Activated CD8-positive, alpha-beta memory T cell treated with anti-CD3 and anti-CD28 coated beads for 48 hours (primary cell): ENCODE measurements at regions not wholly inside any gene's neighbourhood (a gene's known extent, or its start where the extent isn't known, plus 50 kb on each side); places are given as distances from the start of the nearest gene placed in this dataset.

Experiments
- DNase-seq, 3 experiments: peaks; one replicate each; pipeline ENCODE4 v3.0.0-alpha.2; 2020; ENCODE audit warnings: low read depth in 2 of 3, low spot score in 2 of 3

DNA sequence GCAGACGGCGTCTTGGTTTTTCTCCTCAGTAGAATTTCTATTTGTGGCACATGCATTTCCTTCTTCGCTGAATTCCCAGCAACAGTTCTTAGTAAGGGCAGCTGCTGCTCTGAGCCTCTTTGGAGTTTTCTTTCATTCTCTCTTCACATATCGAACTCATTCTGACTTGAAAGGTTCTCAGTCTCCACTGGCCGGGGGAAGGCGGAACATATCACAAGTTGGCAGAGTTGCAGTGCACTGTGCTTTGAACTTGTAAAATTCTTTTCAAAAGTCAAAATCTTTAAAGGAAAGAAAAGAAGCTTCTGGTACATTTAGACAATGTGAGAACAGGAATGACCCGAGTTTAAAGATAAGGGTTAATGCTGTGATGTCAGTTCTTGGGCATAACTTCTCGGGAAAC lies 286.1 kb upstream of the MAP3K7 start:
- no peak for DNase-seq

DNA sequence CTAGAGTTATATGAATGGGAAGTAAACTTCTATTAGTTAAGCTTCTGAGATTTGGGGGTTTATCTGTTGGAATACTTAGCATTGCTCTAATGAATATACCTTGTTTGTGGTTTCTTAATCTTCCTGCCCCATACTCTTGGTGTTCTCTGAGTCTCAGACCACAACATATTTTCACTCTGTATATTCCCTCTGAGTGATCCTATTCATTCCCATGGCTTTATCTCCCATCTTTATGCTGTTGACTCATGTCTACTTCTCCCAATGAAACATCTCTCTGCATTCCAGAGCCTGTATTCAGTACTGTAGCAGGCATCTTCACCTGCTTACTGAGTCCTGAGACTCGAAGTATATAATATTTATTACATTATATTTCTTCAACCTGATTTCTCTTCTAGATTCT lies 283.7 kb upstream of the MAP3K7 start:
- DNase-seq = no peak

DNA sequence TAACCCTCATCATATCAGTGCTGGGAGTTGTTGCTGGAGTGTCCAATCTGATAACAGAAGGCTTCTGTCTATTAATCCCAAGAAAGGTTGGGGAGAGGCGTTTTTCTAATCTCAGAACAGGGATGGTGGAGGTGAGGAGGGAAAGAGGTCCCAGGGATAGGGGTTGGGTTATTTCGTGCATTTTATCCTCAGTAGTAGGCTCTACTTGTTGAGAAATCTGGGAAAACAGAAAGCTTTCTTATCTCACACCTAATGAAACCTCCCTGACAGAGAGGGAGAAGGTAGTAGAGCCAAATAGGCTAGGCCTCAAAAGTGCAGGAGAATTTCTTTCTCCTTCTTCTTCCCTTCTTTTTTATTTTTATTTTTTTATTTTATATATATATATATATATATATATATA lies 281.8 kb upstream of the MAP3K7 start:
- no peak for DNase-seq

DNA sequence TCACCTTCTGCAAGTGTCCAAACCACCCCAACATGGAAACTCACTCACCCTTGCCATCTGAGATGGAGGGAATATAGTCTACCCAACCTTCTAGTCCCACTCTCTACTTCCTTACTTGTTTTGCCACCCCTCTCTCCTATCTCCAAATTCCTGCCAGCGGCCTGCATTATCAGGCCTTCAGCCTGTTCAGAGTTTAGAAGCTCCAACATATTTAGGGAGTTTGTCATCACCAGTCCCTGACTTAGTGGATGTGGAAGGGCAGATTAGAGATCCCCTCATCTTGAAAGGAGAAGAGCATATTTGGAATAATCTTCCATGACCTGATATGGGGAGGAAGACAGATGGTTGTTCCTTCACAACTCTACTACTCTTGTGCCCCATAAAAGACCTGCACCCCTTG lies 281.4 kb upstream of the MAP3K7 start:
- DNase-seq = no peak

DNA sequence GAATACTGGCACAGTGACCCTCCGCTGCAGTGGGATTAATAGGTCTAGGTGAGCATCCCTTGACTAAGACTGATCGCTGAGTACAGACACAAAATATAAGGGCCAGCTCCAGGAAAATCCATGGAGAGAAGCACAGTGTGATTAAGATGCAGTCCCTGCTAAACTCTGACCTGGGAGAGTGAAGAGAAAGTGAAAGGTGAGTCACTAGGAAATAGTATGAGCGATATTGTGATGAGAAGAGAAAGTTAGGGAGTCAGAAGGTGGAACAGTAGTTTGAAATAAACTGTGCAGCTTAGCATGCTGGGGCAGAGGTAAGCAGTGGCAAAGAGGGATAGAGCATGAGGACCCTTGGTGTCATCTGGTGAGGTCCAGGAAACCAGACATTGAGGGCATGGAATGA lies 278.6 kb upstream of the MAP3K7 start:
- DNase-seq = no peak

DNA sequence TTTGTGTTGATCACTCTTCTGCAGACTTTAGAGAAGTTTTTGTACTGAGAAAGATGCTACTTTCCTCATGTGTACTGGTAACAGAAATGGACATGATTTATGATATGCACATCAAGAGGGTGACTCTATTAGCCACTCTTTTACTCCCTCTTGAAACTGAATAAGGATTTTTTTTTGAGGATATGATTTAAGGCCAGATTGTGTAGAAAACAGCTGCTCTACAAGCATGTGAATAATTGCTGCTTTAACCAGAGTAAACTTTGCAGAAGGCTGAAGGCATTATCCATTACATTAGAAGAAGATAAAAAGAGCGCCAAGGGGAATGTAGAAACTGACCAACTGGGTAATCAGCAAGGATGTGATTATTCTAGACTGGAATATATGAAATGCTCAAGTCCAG lies 276.2 kb upstream of the MAP3K7 start:
- DNase-seq = no peak

DNA sequence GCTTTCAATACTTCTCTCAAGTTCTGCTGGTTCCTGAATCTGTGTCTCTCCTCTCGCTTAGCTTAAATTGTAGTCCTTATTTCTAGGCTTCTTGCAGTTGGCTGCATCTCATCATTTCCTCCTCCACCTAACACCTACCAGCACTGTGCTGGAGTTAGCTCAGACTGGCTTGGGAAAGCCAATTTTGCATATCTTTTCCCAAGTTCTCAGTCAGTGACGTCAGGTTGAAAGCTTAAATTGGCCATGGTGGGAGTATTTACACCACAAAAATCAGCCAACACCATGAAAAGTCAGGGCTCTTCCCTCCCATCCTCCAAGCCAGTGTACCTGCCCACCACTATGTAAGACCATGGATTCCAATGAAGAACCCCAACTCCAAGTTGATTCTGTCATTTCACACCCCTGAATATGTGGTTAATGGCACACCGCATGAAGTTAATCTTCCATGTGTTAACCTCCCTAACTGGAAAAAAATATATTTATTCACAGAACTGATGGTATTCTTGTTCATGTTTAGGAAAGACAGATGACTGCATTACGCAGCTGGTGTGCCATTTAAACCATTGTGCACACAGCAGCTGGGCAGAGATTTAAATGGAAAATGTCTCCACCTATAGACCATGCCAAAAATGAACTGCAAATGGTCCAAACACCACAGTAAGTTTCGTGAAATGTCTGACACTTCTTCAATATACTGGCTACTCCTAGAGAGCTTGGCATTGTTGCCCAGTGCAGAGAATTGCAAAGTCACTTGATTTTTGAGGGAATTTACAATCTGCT lies 274.1 kb upstream of the MAP3K7 start:
- DNase-seq = no peak

DNA sequence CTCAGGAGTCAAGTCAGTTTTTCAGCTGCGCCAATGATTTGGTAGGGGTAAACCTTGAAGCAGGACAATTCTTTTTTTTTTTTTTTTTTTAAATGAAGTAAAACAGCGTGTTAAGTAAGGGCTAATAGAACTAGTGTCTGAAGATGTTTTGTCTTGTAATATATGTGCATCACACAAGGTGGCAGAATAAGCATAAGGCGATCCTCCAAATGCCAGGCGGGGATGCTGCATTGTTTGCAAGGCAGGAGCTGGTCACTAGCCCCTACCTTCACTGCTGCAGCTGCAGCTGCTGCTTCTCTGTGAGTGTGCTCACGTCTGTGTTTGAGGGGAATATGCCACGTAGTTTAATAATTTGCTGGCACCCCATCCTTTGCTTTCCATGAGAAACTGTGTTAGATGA lies 272.7 kb upstream of the MAP3K7 start:
- DNase-seq = no peak

DNA sequence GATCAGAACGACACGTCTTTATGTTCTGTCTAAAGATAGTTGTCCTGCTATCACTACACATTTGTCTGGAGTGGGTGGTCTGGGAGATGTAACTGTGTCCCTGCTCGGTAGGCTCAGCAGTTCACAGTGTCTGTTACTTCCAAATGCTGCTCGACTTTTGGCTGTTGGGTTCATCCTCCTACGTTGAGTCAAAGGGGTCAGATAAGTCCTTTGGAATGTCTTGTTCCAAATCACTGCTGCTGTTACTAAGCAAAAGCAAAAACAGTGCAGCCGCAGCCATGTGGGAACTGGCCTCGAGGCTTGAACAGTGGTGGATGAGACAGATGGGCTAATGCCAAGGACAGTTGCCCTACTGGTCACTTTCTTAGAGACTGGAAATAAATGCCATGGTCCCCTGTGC lies 272.2 kb upstream of the MAP3K7 start:
- DNase-seq = no peak

DNA sequence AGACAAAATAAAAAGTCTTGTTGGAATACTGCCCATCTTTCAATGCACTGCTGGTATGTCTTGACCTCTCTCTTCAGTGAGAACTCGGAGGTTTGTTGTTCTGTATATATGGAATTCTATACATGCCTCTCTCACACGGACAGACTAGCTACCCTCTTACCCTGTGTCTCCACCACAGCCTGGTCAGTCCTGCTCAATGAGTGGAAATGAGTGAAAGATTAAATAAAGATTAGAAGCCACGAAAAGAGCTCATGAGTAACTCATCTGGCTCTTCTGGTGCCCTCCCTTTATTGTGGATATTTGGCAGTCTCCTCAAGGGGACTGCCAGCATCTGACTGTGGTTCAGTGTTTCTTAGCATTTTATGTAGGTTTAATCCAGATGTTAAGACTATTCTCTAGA lies 262.8 kb upstream of the MAP3K7 start:
- DNase-seq = no peak

DNA sequence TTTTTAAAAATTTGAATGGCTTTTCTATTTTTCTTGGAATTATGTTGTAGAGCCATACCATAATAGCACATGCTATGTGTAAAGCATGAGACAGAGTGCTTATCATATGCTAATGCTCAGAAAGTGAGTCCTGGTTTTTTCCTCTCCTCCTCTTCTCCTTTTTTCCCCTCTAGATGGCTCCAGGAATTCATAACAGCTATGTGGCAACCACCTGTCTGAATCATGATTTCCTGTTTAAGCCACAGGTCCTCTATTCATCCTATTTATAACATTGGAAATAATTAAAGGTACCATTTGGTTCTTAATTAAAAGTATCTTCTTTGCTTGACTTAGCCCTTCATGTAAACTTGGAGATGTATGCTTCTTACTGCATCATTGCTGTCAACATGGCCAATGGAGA lies 260.0 kb upstream of the MAP3K7 start:
- no peak for DNase-seq

DNA sequence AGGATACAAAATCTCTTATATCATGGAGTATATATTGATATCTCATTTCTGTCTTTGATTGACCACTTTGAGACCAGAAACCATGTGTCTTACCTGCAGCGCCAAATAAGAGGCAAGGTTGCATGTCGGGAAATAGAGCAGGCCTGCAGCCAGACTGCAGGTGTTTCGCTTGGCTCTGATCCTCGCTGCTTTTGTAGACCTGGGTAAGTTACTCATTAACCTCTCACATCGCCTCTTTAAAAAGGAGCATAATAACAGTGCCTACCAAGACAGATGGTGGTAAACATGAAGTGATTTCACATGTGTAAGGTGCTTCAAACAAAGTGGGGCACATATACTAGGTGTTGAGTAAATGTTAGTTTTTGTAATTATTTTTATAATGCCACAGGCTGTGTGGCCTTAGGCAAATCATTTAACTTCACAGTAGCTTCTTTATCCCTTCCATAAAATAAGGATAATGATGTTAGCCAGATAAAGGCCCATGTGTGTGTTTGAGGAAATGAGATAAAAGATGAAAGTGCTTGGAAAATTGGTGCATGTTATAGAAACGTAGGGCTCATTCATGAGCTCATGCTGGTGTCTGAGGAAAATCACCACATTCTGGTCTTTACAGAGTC lies 248.8 kb upstream of the MAP3K7 start:
- no peak for DNase-seq

DNA sequence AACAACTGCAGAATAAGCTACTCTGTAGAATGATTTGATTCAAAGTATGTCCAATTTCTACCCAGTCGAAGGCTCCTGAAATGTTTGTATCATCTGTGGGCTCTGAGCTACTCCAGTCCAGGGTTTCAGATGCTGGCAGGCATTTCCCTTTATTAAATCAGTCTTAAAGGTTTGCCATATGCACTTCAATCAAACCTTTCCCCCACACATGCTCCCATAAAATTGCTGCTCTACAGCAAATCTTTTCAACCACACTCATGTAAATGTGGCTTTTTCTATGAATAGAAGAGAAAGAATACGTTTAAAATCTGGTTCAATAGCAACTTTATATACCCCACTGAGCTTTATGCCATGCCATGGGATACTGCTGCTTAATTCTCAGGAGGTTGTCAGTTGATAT lies 242.4 kb upstream of the MAP3K7 start:
- no peak for DNase-seq

DNA sequence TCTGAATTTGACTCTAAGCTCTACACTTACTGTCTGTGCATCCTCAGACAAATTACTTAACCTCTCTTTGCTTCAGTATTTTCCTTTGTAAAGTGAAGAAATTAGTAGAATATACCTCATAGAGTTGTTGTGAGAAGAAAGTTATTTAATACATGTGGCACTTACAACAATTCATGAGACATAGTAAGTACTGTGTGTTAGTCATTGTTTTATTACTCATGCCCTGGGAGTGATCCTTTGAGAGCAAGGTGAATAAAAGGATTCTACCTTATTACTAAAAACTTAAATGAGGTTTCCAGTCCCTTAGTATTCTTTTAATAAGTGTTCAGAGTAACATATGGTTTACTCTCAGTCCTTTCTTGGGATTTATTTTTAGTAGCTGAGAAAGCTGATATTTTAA lies 233.6 kb upstream of the MAP3K7 start:
- DNase-seq = no peak

DNA sequence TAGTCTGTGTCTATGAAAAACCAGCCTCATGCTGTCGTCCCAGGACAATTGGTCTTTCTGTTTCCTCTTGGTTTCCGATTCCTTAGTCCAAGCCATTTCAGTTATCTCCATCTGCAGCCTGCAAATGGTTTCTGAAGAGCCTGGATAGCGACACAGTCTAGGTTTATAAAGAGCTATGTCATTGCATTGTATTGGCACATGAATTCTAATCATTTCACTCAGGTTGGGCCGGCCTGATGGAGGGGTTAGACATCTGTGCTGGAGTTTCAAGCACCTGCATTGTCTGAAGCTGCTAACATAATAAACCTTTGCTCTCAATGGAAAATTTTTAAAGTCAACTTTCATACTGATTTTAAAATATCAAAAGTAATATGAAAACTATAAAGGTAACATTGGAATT lies 232.6 kb upstream of the MAP3K7 start:
- DNase-seq = no peak

DNA sequence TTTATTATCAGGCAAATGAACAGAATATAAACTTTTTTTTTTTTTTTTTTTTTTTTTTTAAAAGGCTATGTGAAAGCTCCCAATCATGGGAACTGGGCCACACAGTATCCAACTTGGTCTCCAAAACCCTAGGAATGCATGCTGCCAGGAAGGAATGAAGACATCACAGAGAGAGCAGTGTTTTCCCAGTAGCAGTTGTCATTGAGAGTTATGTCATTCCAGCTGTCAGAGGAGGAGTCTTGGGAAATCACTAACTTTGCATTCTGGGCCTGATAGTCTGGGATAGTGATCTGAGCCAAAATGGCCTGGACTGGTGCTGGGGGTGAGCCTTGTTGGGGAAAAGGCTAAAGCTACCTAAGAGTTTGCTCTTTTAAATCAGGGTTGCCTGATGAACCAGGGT lies 231.3 kb upstream of the MAP3K7 start:
- no peak for DNase-seq

DNA sequence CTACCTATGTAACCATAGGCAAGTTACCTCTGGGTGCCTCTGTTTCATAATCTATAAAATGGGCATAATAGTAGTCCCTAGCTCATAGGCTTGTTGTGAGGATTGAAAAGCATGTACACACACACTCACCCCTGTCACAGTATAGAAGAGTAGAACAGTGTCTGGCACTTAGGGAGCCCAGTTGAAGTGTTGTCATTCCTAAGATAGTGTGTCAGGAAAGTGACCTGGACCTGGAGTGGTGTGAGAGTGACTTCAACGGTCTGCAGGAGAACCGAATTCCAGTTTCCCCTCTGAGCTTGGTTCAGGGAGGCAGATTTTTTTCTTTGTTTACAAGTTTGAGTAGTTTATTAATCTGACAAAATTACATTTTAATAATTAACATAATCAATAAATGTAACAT lies 229.9 kb upstream of the MAP3K7 start:
- no peak for DNase-seq

DNA sequence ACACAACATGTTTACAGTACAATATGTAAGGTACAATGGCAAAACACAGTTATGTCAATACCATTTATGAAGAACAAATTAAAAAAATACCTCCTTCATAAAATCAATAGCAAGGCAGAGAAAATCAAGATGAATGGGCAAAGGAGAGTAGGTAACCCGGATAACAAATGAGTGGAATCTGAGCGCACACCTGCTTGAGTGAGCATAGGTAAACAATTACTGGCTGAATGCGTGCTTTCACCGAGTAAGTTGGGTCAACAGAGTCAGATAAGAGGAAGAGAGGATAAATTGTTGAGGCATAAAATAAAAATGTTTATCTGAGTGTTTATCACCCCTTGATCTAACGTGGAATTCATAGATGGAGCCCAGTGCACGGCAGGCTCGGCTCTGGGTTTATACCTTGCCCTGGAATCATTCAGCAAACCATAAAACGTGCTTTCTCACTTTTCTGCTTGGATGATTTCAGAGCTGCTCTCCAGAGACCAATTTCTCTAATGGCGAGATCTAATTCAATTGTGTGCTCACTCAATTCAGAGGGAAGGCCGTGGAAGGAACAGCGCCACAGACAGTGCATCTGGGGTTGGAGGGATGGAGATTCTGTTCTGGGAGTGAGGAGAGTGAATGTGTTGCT lies 224.8 kb upstream of the MAP3K7 start:
- no peak for DNase-seq

DNA sequence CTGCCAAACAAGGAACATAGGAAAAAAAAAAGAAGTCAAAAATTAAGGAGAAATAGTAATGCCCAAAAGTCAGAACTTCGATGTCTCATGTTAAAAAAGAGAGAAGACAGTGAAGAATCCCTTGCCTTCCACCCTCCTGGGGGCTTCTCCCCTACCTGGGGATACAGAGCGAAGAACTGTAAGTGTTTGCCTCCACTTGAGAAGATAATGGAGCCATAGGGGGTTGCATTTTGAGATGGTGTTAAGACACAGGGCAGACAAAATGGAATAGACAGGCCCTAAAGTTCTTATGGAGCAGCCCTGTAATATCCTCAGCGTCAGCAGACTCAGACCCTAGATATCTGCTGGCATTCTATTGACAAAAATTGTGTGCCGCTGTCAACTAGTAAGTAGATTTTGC lies 222.2 kb upstream of the MAP3K7 start:
- DNase-seq = no peak

DNA sequence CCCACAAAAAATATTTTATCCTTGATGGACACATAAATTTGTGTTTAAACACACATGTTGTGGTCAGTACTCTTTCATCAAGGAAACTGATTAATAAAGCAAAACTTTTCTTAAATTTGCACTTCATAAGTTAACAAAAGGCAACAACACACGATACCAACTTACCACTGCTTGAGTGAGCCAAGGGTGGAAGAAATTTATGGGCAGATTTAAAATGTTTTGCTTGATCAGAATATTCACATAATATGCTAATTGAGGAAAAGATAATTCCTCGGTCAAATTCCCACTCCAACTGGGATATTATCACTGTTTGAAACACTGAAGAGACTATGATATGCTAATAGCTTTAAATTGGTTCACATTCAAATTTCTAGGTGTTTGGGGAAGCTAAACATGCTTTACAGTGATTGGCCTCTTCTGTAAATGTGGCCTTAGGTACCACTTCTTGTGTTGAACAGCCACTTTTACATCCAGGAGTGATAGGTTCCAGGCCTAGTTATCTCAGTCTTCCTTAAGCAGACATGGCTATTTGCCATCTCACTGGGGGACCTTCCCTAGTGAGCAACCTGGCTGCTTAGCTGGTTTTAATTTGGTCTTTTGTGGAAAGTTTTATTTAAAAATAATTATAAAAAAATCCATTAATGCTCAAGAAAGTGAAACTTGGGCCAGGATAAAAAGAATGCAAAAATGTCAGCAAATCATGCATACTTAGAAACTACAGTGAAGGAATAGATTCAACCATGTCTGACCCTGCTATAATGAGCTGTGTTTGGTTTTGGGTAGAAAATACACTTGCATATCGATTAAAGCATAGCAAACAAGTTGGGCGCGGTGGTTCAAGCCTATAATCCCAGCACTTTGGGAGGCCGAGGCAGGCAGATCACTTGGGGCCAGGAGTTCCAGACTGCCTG lies 221.2 kb upstream of the MAP3K7 start:
- no peak for DNase-seq

DNA sequence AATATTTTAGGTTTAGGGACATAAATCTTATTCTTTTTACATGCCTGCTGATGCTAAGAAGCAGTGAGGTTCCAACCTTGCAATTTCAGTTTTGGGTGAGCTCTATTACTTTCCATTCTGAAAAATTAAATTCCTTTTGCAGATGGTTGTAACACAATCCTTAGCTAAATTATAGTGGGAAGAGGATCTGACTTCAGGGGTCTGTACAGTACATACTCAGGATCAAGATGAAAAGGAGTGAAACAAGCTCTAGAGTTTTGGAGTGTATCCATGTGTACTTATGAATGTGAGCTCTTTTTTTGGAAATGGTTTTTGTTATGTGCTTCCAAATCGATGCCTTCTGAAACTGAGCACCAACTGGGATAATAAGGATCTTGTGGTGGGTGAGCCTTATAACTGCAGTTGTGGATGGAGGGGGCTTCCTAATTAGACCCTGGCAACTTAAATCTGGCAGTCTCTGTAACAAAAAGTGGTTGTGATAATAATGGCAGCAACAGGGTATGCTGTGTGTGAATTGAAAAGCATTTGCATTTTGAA lies 218.8 kb upstream of the MAP3K7 start:
- no peak for DNase-seq
